K562 (cell line): ENCODE measurements at regions not wholly inside any gene's neighbourhood (a gene's known extent, or its start where the extent isn't known, plus 50 kb on each side); places are given as distances from the start of the nearest gene placed in this dataset.

ENCODE experiments used
- CHCHD3 ChIP-seq: fragments of 250-450 bp; sonication (Bioruptor Pico); IDR thresholded peaks from 2 replicates; pipeline ENCODE4 v2.1.2; 2022; ENCODE audit warnings: mild to moderate bottlenecking
- CTCF ChIP-seq, 3 experiments: IDR thresholded peaks in 2 of 3; conservative IDR thresholded peaks in 1 of 3; 2 replicates each; pipeline ENCODE4 v1.5.1; 2011 to 2012; ENCODE audit warnings: low read length in 3 of 3, mild to moderate bottlenecking in 3 of 3, control low read depth in 2 of 3, improper control_type of control experiment in 1 of 3, inconsistent platforms in 1 of 3, low read depth in 1 of 3, mixed read lengths in 1 of 3, moderate library complexity in 1 of 3; ENCODE audit not compliant: insufficient read depth in 2 of 3
- HES1 ChIP-seq: fragments of 450-650 bp; IDR thresholded peaks from 2 replicates; pipeline ENCODE4 v1.6.1; 2016; ENCODE audit warnings: low read depth, mild to moderate bottlenecking, moderate library complexity
- KDM2B ChIP-seq: fragments of 250-450 bp; sonication (Bioruptor Pico); IDR thresholded peaks from 2 replicates; pipeline ENCODE4 v1.8.0; 2021; ENCODE audit warnings: mild to moderate bottlenecking, moderate library complexity
- KDM5B ChIP-seq: fragments of 200-600 bp; sonication (generic); IDR thresholded peaks from 2 replicates; pipeline ENCODE4 v1.6.1; 2012; ENCODE audit warnings: low read depth, mild to moderate bottlenecking, moderate library complexity, low read length, control low read depth, inconsistent platforms; ENCODE audit not compliant: insufficient replicate concordance
- KLF10 ChIP-seq: fragments of 250-450 bp; sonication (Bioruptor Pico); IDR thresholded peaks from 2 replicates; pipeline ENCODE4 v1.6.1; 2021; ENCODE audit warnings: matching md5 sums
- MYC ChIP-seq, 2 experiments: fragments of 250-450 bp in 1 of 2; sonication (Bioruptor Pico) in 1 of 2; IDR thresholded peaks; 2 replicates each; pipeline versions ENCODE4 v1.5.1 to v1.6.1; 2012 to 2021; ENCODE audit warnings: low read depth in 2 of 2, borderline replicate concordance in 1 of 2, improper control_type of control experiment in 1 of 2, low read length in 1 of 2, mild to moderate bottlenecking in 1 of 2, moderate library complexity in 1 of 2
- TAF9B ChIP-seq: fragments of 450-650 bp; IDR thresholded peaks from 2 replicates; pipeline ENCODE4 v1.6.1; 2018; ENCODE audit warnings: mild to moderate bottlenecking; ENCODE audit not compliant: partially characterized antibody
- ZNF212 ChIP-seq: fragments of 450-650 bp; formaldehyde crosslinking; IDR thresholded peaks from 2 replicates; pipeline ENCODE4 v1.4.0; 2020; ENCODE audit warnings: mild to moderate bottlenecking

GRCh38 chr17:72065556-72065955, 55.3 kb upstream of the SOX9 start:
- TF ChIP-seq ZNF212 (CRISPR knock-in tag) (no peak), CTCF (IDR thresholded peaks at IDR 0.05 in 2 of 3, conservative IDR thresholded peaks at IDR 0.05 in 1 of 3; ENCODE audit: insufficient read depth in 2 of 3, low read depth in 1 of 3, low read length in 3 of 3) (no peak), KLF10 (CRISPR knock-in tag) (no peak), KDM2B (no peak), KDM5B (no peak), TAF9B (no peak), MYC (IDR thresholded peaks at IDR 0.05; ENCODE audit: low read depth, low read length) (no peak), MYC (CRISPR knock-in tag; IDR thresholded peaks at IDR 0.05; ENCODE audit: borderline replicate concordance, low read depth) (no peak), CHCHD3 (CRISPR knock-in tag) (no peak), HES1 (no peak)
